ENCODE measurements at regions not wholly inside any gene's neighbourhood (a gene's known extent, or its start where the extent isn't known, plus 50 kb on each side); places are given as distances from the start of the nearest gene placed in this dataset.
"Not testable (repeated sequence)": the region's sequence is repeated elsewhere in the genome, so short reads cannot be mapped to it uniquely, and the experiment has no call there.

GRCh38 chr10:108048898-108049297 is 884.4 kb upstream of the SORCS1 start:
- DNase-seq (ENCODE audit: low spot score) = no peak

GRCh38 chr10:108039821-108040584 is 875.5 kb upstream of the SORCS1 start:
- DNase-seq (ENCODE audit: low spot score) = no peak

GRCh38 chr10:108037061-108037460 is 872.6 kb upstream of the SORCS1 start:
- DNase-seq (ENCODE audit: low spot score) = no peak

- no peak for DNase-seq (ENCODE audit: low spot score)
Measured at GRCh38 chr10:108036265-108036664, 871.8 kb upstream of the SORCS1 start.

GRCh38 chr10:108034829-108035228 is 870.3 kb upstream of the SORCS1 start:
- DNase-seq (ENCODE audit: low spot score) = no peak

- DNase-seq (ENCODE audit: low spot score) = not testable (repeated sequence)
Measured at GRCh38 chr10:108033518-108033917, 869.0 kb upstream of the SORCS1 start.

- no peak for DNase-seq (ENCODE audit: low spot score)
Measured at GRCh38 chr10:108031505-108031904, 867.0 kb upstream of the SORCS1 start.

- DNase-seq (ENCODE audit: low spot score) = no peak
Measured at GRCh38 chr10:108014902-108015177, 850.3 kb upstream of the SORCS1 start.

GRCh38 chr10:108014145-108014901 is 849.8 kb upstream of the SORCS1 start:
- DNase-seq (ENCODE audit: low spot score) = no peak

GRCh38 chr10:108005627-108006026 is 841.1 kb upstream of the SORCS1 start:
- DNase-seq (ENCODE audit: low spot score) = no peak

- DNase-seq (ENCODE audit: low spot score) = no peak
Measured at GRCh38 chr10:108003576-108003975, 839.1 kb upstream of the SORCS1 start.

- no peak for DNase-seq (ENCODE audit: low spot score)
Measured at GRCh38 chr10:108003061-108003460, 838.6 kb upstream of the SORCS1 start.

GRCh38 chr10:108000365-108000764 is 835.9 kb upstream of the SORCS1 start:
- no peak for DNase-seq (ENCODE audit: low spot score)

- no peak for DNase-seq (ENCODE audit: low spot score)
Measured at GRCh38 chr10:107994621-107995270, 830.2 kb upstream of the SORCS1 start.

- DNase-seq (ENCODE audit: low spot score) = no peak
Measured at GRCh38 chr10:107986571-107986970, 822.1 kb upstream of the SORCS1 start.

GRCh38 chr10:107984581-107984980 is 820.1 kb upstream of the SORCS1 start:
- no peak for DNase-seq (ENCODE audit: low spot score)

- DNase-seq (ENCODE audit: low spot score) = no peak
Measured at GRCh38 chr10:107984149-107984548, 819.6 kb upstream of the SORCS1 start.

GRCh38 chr10:107978455-107978854 is 813.9 kb upstream of the SORCS1 start:
- no peak for DNase-seq (ENCODE audit: low spot score)

GRCh38 chr10:107971973-107972372 is 807.5 kb upstream of the SORCS1 start:
- DNase-seq (ENCODE audit: low spot score) = no peak

GRCh38 chr10:107971411-107971810 is 806.9 kb upstream of the SORCS1 start:
- no peak for DNase-seq (ENCODE audit: low spot score)

GRCh38 chr10:107970512-107970911 is 806.0 kb upstream of the SORCS1 start:
- DNase-seq (ENCODE audit: low spot score) = no peak

GRCh38 chr10:107969936-107970335 is 805.4 kb upstream of the SORCS1 start:
- DNase-seq (ENCODE audit: low spot score) = no peak

Data from mesenteric fat pad (tissue), 1 donor.